HG03558 (cell line): ENCODE measurements at regions not wholly inside any gene's neighbourhood (a gene's known extent, or its start where the extent isn't known, plus 50 kb on each side); places are given as distances from the start of the nearest gene placed in this dataset.

Experiments used
- ATAC-seq: cut with Tn5 transposase; IDR thresholded peaks from one replicate; pipeline ENCODE4 v1.9.1; 2021; ENCODE audit warnings: moderate number of reproducible peaks; ENCODE audit not compliant: unreplicated experiment; ENCODE audit errors: extremely low read depth

- no peak for ATAC-seq
These were observed 283.1 kb upstream of the CADM1 start for GRCh38 chr11:115787302-115787701.

- no peak for ATAC-seq
These were observed 280.7 kb upstream of the CADM1 start for GRCh38 chr11:115784796-115785521.

- ATAC-seq, result no peak
These were observed 276.6 kb upstream of the CADM1 start for GRCh38 chr11:115780646-115781362.

- no peak for ATAC-seq
These were observed 274.9 kb upstream of the CADM1 start for GRCh38 chr11:115778928-115779650.

GRCh38 chr11:115776916-115777315 is 272.7 kb upstream of the CADM1 start:
- no peak for ATAC-seq

- ATAC-seq, result no peak
These were observed 271.6 kb upstream of the CADM1 start for GRCh38 chr11:115775846-115776245.

GRCh38 chr11:115774756-115775155 is 270.5 kb upstream of the CADM1 start:
- ATAC-seq, result no peak

- no peak for ATAC-seq
These were observed 265.7 kb upstream of the CADM1 start for GRCh38 chr11:115769891-115770290.

- ATAC-seq, result no peak
These were observed 263.7 kb upstream of the CADM1 start for GRCh38 chr11:115767883-115768282.

- ATAC-seq, result no peak
These were observed 263.0 kb upstream of the CADM1 start for GRCh38 chr11:115767047-115767802.

- ATAC-seq, result no peak
These were observed 262.3 kb upstream of the CADM1 start for GRCh38 chr11:115766561-115766960.

GRCh38 chr11:115765803-115766239 is 261.6 kb upstream of the CADM1 start:
- ATAC-seq, result no peak

- no peak for ATAC-seq
These were observed 260.0 kb upstream of the CADM1 start for GRCh38 chr11:115764176-115764575.

GRCh38 chr11:115761817-115762216 is 257.6 kb upstream of the CADM1 start:
- no peak for ATAC-seq

GRCh38 chr11:115761348-115761747 is 257.1 kb upstream of the CADM1 start:
- ATAC-seq, result no peak

GRCh38 chr11:115760461-115761320 is 256.5 kb upstream of the CADM1 start:
- no peak for ATAC-seq

- no peak for ATAC-seq
These were observed 255.6 kb upstream of the CADM1 start for GRCh38 chr11:115759622-115760460.

- ATAC-seq, result no peak
These were observed 253.8 kb upstream of the CADM1 start for GRCh38 chr11:115758011-115758410.
